ENCODE measurements at regions not wholly inside any gene's neighbourhood (a gene's known extent, or its start where the extent isn't known, plus 50 kb on each side); places are given as distances from the start of the nearest gene placed in this dataset.
A peak's percentile ranks its signal among the peaks of the same experiment; 100 is the strongest.
"Not testable (repeated sequence)": the region's sequence is repeated elsewhere in the genome, so short reads cannot be mapped to it uniquely, and the experiment has no call there.

- no peak for DNase-seq (ENCODE audit: low read depth)
- TF ChIP-seq CTCF (IDR thresholded peaks at IDR 0.05; ENCODE audit: low read length, missing control alignments) = no peak
- no peak overlapping the region for H3K4me3 ChIP-seq (replicated peaks; ENCODE audit: low read depth, low read length)
Observed at GRCh38 chr9:749716-750115, 91.8 kb upstream of the DMRT1 start.

- no peak overlapping the region for H3K4me3 ChIP-seq (replicated peaks; ENCODE audit: low read depth, low read length)
- DNase-seq (ENCODE audit: low read depth) = no peak
- TF ChIP-seq CTCF (IDR thresholded peaks at IDR 0.05; ENCODE audit: low read length, missing control alignments) = no peak
Observed at GRCh38 chr9:750249-750967, 91.1 kb upstream of the DMRT1 start.

GRCh38 chr9:751137-752051 lies 90.1 kb upstream of the DMRT1 start:
- peak; percentile 69 for DNase-seq (ENCODE audit: low read depth)
- no peak overlapping the region for H3K4me3 ChIP-seq (replicated peaks; ENCODE audit: low read depth, low read length)

GRCh38 chr9:752201-752600 lies 89.3 kb upstream of the DMRT1 start:
- no peak for TF ChIP-seq CTCF (IDR thresholded peaks at IDR 0.05; ENCODE audit: low read length, missing control alignments)
- no peak overlapping the region for H3K4me3 ChIP-seq (replicated peaks; ENCODE audit: low read depth, low read length)
- DNase-seq (ENCODE audit: low read depth) = peak; percentile 92

More at GRCh38 chr9:751137-752051, 90.1 kb upstream of the DMRT1 start:
- no peak for TF ChIP-seq CTCF (IDR thresholded peaks at IDR 0.05; ENCODE audit: low read length, missing control alignments)

GRCh38 chr9:752681-753200 lies 88.8 kb upstream of the DMRT1 start:
- DNase-seq (ENCODE audit: low read depth) = no peak
- TF ChIP-seq CTCF (IDR thresholded peaks at IDR 0.05; ENCODE audit: low read length, missing control alignments) = no peak
- H3K4me3 ChIP-seq (replicated peaks; ENCODE audit: low read depth, low read length) = no peak overlapping the region

GRCh38 chr9:753734-754133 lies 87.8 kb upstream of the DMRT1 start:
- H3K4me3 ChIP-seq (replicated peaks; ENCODE audit: low read depth, low read length); DNase-seq (ENCODE audit: low read depth): not testable (repeated sequence)
